B cell (primary cell): ENCODE measurements at regions not wholly inside any gene's neighbourhood (a gene's known extent, or its start where the extent isn't known, plus 50 kb on each side); places are given as distances from the start of the nearest gene placed in this dataset.

Experiments used
- EZH2 ChIP-seq: IDR thresholded peaks from 2 replicates; pipeline ENCODE4 v1.6.1; 2012; ENCODE audit warnings: borderline replicate concordance, low read depth, mild to moderate bottlenecking, moderate library complexity, low read length; ENCODE audit not compliant: insufficient read depth, poor library complexity, severe bottlenecking
- TF ChIP-seq, protein P1 (sequence below): fragments of 200-600 bp; IDR thresholded peaks from one replicate; pipeline ENCODE4 v1.8.0; 2022; ENCODE audit warnings: antibody characterized with exemption, mild to moderate bottlenecking

- TF ChIP-seq EZH2 = no peak
- TF ChIP-seq, protein P1, sequence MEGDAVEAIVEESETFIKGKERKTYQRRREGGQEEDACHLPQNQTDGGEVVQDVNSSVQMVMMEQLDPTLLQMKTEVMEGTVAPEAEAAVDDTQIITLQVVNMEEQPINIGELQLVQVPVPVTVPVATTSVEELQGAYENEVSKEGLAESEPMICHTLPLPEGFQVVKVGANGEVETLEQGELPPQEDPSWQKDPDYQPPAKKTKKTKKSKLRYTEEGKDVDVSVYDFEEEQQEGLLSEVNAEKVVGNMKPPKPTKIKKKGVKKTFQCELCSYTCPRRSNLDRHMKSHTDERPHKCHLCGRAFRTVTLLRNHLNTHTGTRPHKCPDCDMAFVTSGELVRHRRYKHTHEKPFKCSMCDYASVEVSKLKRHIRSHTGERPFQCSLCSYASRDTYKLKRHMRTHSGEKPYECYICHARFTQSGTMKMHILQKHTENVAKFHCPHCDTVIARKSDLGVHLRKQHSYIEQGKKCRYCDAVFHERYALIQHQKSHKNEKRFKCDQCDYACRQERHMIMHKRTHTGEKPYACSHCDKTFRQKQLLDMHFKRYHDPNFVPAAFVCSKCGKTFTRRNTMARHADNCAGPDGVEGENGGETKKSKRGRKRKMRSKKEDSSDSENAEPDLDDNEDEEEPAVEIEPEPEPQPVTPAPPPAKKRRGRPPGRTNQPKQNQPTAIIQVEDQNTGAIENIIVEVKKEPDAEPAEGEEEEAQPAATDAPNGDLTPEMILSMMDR = no peak
Measured at GRCh38 chr6:113057567-113058053, 710.5 kb downstream of the RFPL4B start.
